Adrenal gland (tissue), 5 donors: ENCODE measurements at regions not wholly inside any gene's neighbourhood (a gene's known extent, or its start where the extent isn't known, plus 50 kb on each side); places are given as distances from the start of the nearest gene placed in this dataset.

ENCODE experiments used
- CTCF ChIP-seq, 6 experiments: fragments of 450-650 bp in 4 of 6; fragments of 200-600 bp in 2 of 6; sonication (generic) in 1 of 6; IDR thresholded peaks; 1 replicate in 5 of 6; 2 replicates in 1 of 6; pipeline versions ENCODE4 v1.5.1 to v1.8.0; 2016 to 2021; ENCODE audit warnings: antibody characterized with exemption in 6 of 6, mild to moderate bottlenecking in 2 of 6, moderate library complexity in 1 of 6
- POLR2A ChIP-seq, 2 donors: fragments of 450-650 bp; IDR thresholded peaks; one replicate each; pipeline ENCODE4 v1.6.1; 2017; ENCODE audit warnings: antibody characterized with exemption in 2 of 2, mild to moderate bottlenecking in 2 of 2, moderate library complexity in 1 of 2
- donor health status: DM: no; HTN: no; CAD: no.

GRCh38 chr14:53252141-53252540 is 99.0 kb upstream of the DDHD1 start:
- TF ChIP-seq CTCF (IDR thresholded peaks at IDR 0.05) (no peak), POLR2A (IDR thresholded peaks at IDR 0.05) (no peak)
